Body of pancreas (tissue), 4 donors: ENCODE measurements at regions not wholly inside any gene's neighbourhood (a gene's known extent, or its start where the extent isn't known, plus 50 kb on each side); places are given as distances from the start of the nearest gene placed in this dataset.

Experiments used
- ATAC-seq: fragments of 150-250 bp; one replicate; pipeline ENCODE4 v1.9.1; 2016
- DNase-seq, 4 donors: peaks; one replicate each; pipeline ENCODE4 v3.0.0-alpha.2; 2019
- H3K27ac ChIP-seq, 4 donors: fragments of 200-600 bp; sonication (generic); 1 replicate in 3 of 4; 2 replicates in 1 of 4; pipeline versions ENCODE4 v1.5.1 to v1.6.1; 2016 to 2019; ENCODE audit warnings: mild to moderate bottlenecking in 1 of 4, mixed read lengths in 1 of 4, moderate library complexity in 1 of 4
- H3K27me3 ChIP-seq, 2 donors: fragments of 200-600 bp; sonication (generic); one replicate each; pipeline ENCODE4 v1.6.0; 2016; ENCODE audit warnings: mild to moderate bottlenecking in 1 of 2
- H3K36me3 ChIP-seq, 2 donors: fragments of 200-600 bp; sonication (generic); replicated peaks in 1 of 2; 2 replicates each; pipeline ENCODE4 v1.5.1; 2016; ENCODE audit warnings: low read depth in 2 of 2; ENCODE audit not compliant: insufficient read depth in 1 of 2
- H3K4me1 ChIP-seq: fragments of 200-600 bp; sonication (generic); one replicate; pipeline ENCODE4 v1.6.0; 2016
- H3K4me3 ChIP-seq, 2 donors: fragments of 200-600 bp; sonication (generic); 1 replicate in 1 of 2; 2 replicates in 1 of 2; pipeline ENCODE4 v1.5.1; 2016 to 2019
- H3K9me3 ChIP-seq, 3 donors: fragments of 200-600 bp; sonication (generic); 1 replicate in 2 of 3; 2 replicates in 1 of 3; pipeline ENCODE4 v1.5.1; 2016
- CTCF ChIP-seq, 7 experiments: fragments of 450-650 bp in 4 of 7; fragments of 200-600 bp in 3 of 7; sonication (generic) in 3 of 7; IDR thresholded peaks; one replicate each; pipeline ENCODE4 v1.5.1; 2016 to 2019; ENCODE audit warnings: antibody characterized with exemption in 7 of 7
- POLR2A ChIP-seq, 3 donors: fragments of 450-650 bp; IDR thresholded peaks; one replicate each; pipeline ENCODE4 v1.6.1; 2016; ENCODE audit warnings: antibody characterized with exemption in 3 of 3, mild to moderate bottlenecking in 2 of 3
- whole genome bisulfite sequencing, 2 donors: methylation state at CpG; one replicate each; pipeline ENCODE4 v1.1.5; 2017; 5-methylcytosine and 5-hydroxymethylcytosine counted together
- intact Hi-C: fragments of 100-400 bp; cut with DNase I; formaldehyde crosslinking; loops from one replicate; pipeline ENCODE4 v1.15.1; 2023

- Histone ChIP-seq H3K27me3 (no peaks in the 10 kb centered on the region), H3K4me1 (no peaks in the 10 kb centered on the region), H3K4me3 (no peak overlapping the region), H3K36me3 (no peaks in the 10 kb centered on the region), H3K27ac (no peak overlapping the region), H3K9me3 (no peaks in the 10 kb centered on the region)
- no peak for ATAC-seq
- 69 to 77% methylated on average over 6 of the region's 6 CpGs for WGBS, 2 donors
- no peak for DNase-seq
- TF ChIP-seq POLR2A (IDR thresholded peaks at IDR 0.05) (no peak), CTCF (IDR thresholded peaks at IDR 0.05) (no peak)
- intact Hi-C loops: no loop called here
Observed at GRCh38 chr3:18808429-18808828, 339.9 kb upstream of the KCNH8 start.

GRCh38 chr3:18807593-18807992, 340.7 kb upstream of the KCNH8 start:
- H3K36me3 ChIP-seq: no peaks in the 10 kb centered on the region
- intact Hi-C loops: no loop called here
- DNase-seq (no peak), ATAC-seq (no peak)
- no peak overlapping the region for H3K4me3 ChIP-seq
- TF ChIP-seq POLR2A (IDR thresholded peaks at IDR 0.05) (no peak), CTCF (IDR thresholded peaks at IDR 0.05) (no peak)
- H3K4me1 ChIP-seq: no peaks in the 10 kb centered on the region
- H3K27me3 ChIP-seq: no peaks in the 10 kb centered on the region
- H3K9me3 ChIP-seq: no peaks in the 10 kb centered on the region
- WGBS, 2 donors: 60 to 72% methylated on average over 3 of the region's 3 CpGs
- no peak overlapping the region for H3K27ac ChIP-seq

- no peak for TF ChIP-seq CTCF (IDR thresholded peaks at IDR 0.05)
- no peak for TF ChIP-seq POLR2A (IDR thresholded peaks at IDR 0.05)
Observed at GRCh38 chr3:18806633-18807032, 341.7 kb upstream of the KCNH8 start.

GRCh38 chr3:18797378-18797777, 350.9 kb upstream of the KCNH8 start:
- ATAC-seq (no peak), DNase-seq (no peak)
- Histone ChIP-seq H3K36me3 (no peaks in the 10 kb centered on the region), H3K27me3 (no peaks in the 10 kb centered on the region), H3K4me3 (no peak overlapping the region), H3K9me3 (no peaks in the 10 kb centered on the region), H3K27ac (no peak overlapping the region), H3K4me1 (no peaks in the 10 kb centered on the region)
- WGBS, 2 donors: 80 to 82% methylated on average over 3 of the region's 3 CpGs
- TF ChIP-seq CTCF (IDR thresholded peaks at IDR 0.05): no peak
- TF ChIP-seq POLR2A (IDR thresholded peaks at IDR 0.05): no peak
- intact Hi-C loops: no loop called here

More at GRCh38 chr3:18806633-18807032, 341.7 kb upstream of the KCNH8 start:
- Histone ChIP-seq H3K9me3 (no peaks in the 10 kb centered on the region), H3K27me3 (no peaks in the 10 kb centered on the region), H3K4me1 (no peaks in the 10 kb centered on the region), H3K4me3 (no peak overlapping the region), H3K36me3 (no peaks in the 10 kb centered on the region), H3K27ac (no peak overlapping the region)
- DNase-seq: no peak
- no peak for ATAC-seq
- intact Hi-C loops: no loop called here
- 74% methylated on average over 5 of the region's 5 CpGs for WGBS, 2 donors

- WGBS, 2 donors: 29 to 41% methylated on average over 2 of the region's 2 CpGs
- intact Hi-C loops: no loop called here
- H3K4me3 ChIP-seq: no peak overlapping the region
- no peak for TF ChIP-seq CTCF (IDR thresholded peaks at IDR 0.05)
- TF ChIP-seq POLR2A (IDR thresholded peaks at IDR 0.05): no peak
- H3K36me3 ChIP-seq: no peaks in the 10 kb centered on the region
- H3K4me1 ChIP-seq: no peaks in the 10 kb centered on the region
- DNase-seq (no peak), ATAC-seq (no peak)
- H3K27me3 ChIP-seq: no peaks in the 10 kb centered on the region
- no peaks in the 10 kb centered on the region for H3K9me3 ChIP-seq
- no peak overlapping the region for H3K27ac ChIP-seq
Observed at GRCh38 chr3:18795078-18795477, 353.2 kb upstream of the KCNH8 start.
